ENCODE measurements at regions not wholly inside any gene's neighbourhood (a gene's known extent, or its start where the extent isn't known, plus 50 kb on each side); places are given as distances from the start of the nearest gene placed in this dataset.

- Mint-ChIP-seq H3K4me3 (no peak overlapping the region), H3K27me3 (peaks cover 6% of the 10 kb centered on the region), H3K9me3 (peaks cover 2% of the 10 kb centered on the region), H3K36me3 (no peaks in the 10 kb centered on the region), H3K4me1 (peaks cover 8% of the 10 kb centered on the region), H3K27ac (no peak overlapping the region)
- POLR2A ChIA-PET, result no interaction called here
- no peak for DNase-seq
- ATAC-seq (ENCODE audit: low read depth), result no peak
These were observed 100.5 kb downstream of the AASDH start for GRCh38 chr4:56286763-56287162.

- DNase-seq (no peak), ATAC-seq (ENCODE audit: low read depth) (no peak)
- Mint-ChIP-seq H3K27ac (no peak overlapping the region), H3K27me3 (peaks cover 7% of the 10 kb centered on the region), H3K9me3 (peaks cover 4% of the 10 kb centered on the region), H3K4me1 (no peaks in the 10 kb centered on the region), H3K36me3 (no peaks in the 10 kb centered on the region), H3K4me3 (no peak overlapping the region)
- POLR2A ChIA-PET, result no interaction called here
These were observed 103.9 kb downstream of the AASDH start for GRCh38 chr4:56283375-56283774.

DNA sequence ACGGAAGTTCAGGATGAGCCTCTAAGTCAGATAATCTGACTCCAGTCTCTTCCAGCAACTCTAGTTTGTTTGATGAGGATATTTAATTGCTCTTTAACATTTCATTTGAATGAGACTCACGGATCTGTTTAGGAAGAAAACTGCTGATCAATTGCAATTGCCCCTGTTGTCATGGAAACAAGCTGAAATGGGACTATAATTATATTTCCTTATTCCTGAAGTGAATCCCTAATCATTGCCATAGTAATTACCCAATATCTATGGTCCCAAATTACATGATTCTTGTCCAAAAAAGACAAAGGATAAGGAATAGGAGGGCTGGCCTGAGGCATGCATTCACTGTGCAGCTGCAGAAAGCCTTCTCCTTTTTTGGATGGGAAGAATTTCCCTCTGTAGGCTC, 105.3 kb downstream of the AASDH start:
- ATAC-seq (ENCODE audit: low read depth), result no peak
- Mint-ChIP-seq H3K36me3 (no peaks in the 10 kb centered on the region), H3K4me3 (no peak overlapping the region), H3K9me3 (peaks cover 4% of the 10 kb centered on the region), H3K4me1 (no peaks in the 10 kb centered on the region), H3K27me3 (peaks cover 5% of the 10 kb centered on the region), H3K27ac (no peak overlapping the region)
- DNase-seq, result no peak
- POLR2A ChIA-PET, result no interaction called here

GRCh38 chr4:56276547-56276946, 110.7 kb downstream of the AASDH start:
- H3K27ac Mint-ChIP-seq, result no peak overlapping the region
- POLR2A ChIA-PET, result no interaction called here
- DNase-seq, result no peak
- H3K4me1 Mint-ChIP-seq, result no peaks in the 10 kb centered on the region
- H3K27me3 Mint-ChIP-seq, result peaks cover 34% of the 10 kb centered on the region
- peaks cover 4% of the 10 kb centered on the region for H3K9me3 Mint-ChIP-seq
- no peak overlapping the region for H3K4me3 Mint-ChIP-seq
- no peaks in the 10 kb centered on the region for H3K36me3 Mint-ChIP-seq
- no peak for ATAC-seq (ENCODE audit: low read depth)

DNA sequence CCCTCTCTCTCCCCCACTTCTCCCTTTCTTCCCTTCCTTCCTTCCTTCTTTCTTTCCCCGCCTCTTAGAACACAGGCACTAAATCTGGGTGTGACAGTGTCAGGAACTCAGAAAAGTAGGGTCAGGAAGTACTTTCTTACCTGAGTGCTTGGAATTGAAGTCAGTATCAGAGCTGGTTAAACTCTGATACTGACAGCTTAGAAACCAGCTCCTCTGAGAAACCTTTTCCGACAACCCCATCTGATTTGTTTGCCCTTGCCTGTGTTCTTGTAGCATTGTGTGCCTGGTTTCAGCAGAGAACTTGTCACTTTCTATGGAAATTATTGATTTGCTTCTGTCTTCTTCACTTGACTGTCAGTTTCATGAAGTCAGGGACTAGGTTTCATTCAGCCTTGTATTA, 113.9 kb downstream of the AASDH start:
- H3K27ac Mint-ChIP-seq, result no peak overlapping the region
- no peaks in the 10 kb centered on the region for H3K4me1 Mint-ChIP-seq

DNA sequence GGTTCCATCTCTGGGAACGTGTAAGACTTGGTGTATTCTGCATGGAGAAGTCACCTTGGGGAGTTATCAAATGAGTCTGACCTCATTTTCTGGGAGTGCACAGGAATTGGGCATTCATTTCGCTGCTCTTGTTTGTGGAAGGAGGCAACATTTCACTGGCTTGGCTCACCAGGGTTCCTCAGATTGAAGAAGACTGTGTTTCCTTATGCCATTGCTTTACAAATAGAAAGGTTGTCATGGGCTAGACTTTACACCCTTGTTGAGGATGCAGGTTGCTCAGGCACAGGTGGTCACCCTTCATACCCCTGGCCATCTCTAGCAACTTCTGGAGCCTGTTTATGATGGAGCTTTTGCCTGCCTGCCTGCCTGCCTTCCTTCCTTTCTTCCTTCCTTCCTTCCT, 114.4 kb downstream of the AASDH start:
- H3K27me3 Mint-ChIP-seq, result peaks cover 37% of the 10 kb centered on the region
- no peaks in the 10 kb centered on the region for H3K36me3 Mint-ChIP-seq
- POLR2A ChIA-PET, result no interaction called here
- H3K27ac Mint-ChIP-seq, result no peak overlapping the region
- no peaks in the 10 kb centered on the region for H3K4me1 Mint-ChIP-seq
- peaks cover 2% of the 10 kb centered on the region for H3K9me3 Mint-ChIP-seq
- no peak for ATAC-seq (ENCODE audit: low read depth)
- no peak for DNase-seq
- H3K4me3 Mint-ChIP-seq, result no peak overlapping the region

More for the DNA sequence above, 113.9 kb downstream of the AASDH start:
- Mint-ChIP-seq H3K9me3 (peaks cover 2% of the 10 kb centered on the region), H3K27me3 (peaks cover 35% of the 10 kb centered on the region), H3K4me3 (no peak overlapping the region), H3K36me3 (no peaks in the 10 kb centered on the region)
- no peak for ATAC-seq (ENCODE audit: low read depth)
- POLR2A ChIA-PET, result no interaction called here
- no peak for DNase-seq

- Mint-ChIP-seq H3K36me3 (no peaks in the 10 kb centered on the region), H3K9me3 (peaks cover 2% of the 10 kb centered on the region), H3K27ac (no peak overlapping the region), H3K4me1 (no peaks in the 10 kb centered on the region), H3K27me3 (peaks cover 37% of the 10 kb centered on the region), H3K4me3 (no peak overlapping the region)
- DNase-seq (no peak), ATAC-seq (ENCODE audit: low read depth) (no peak)
- POLR2A ChIA-PET, result no interaction called here
These were observed 115.3 kb downstream of the AASDH start for GRCh38 chr4:56272003-56272402.

DNA sequence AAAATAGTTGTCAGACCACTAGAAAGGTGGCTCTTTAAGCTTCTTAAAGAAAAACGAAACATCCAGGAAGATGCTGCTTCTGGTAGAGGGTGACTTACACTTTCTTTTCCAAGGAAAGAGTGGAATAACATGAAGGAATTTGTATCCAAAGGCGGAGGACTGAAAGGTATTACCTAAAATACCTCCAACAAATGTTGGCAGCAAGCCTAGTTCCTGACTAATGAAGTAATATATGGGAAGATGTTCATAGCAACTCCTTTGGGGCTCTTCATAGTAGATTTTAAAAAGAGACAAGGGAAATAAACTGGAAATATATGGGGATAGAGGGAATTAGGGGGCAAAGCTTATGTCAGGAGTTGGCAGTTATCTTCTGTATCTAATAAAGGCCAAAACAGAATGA, 116.2 kb downstream of the AASDH start:
- ATAC-seq (ENCODE audit: low read depth) (no peak), DNase-seq (no peak)
- Mint-ChIP-seq H3K27ac (no peak overlapping the region), H3K9me3 (no peaks in the 10 kb centered on the region), H3K36me3 (no peaks in the 10 kb centered on the region), H3K27me3 (peaks cover 38% of the 10 kb centered on the region), H3K4me1 (no peaks in the 10 kb centered on the region), H3K4me3 (no peak overlapping the region)
- POLR2A ChIA-PET, result no interaction called here

GRCh38 chr4:56267558-56267957, 119.7 kb downstream of the AASDH start:
- Mint-ChIP-seq H3K27me3 (peaks cover 26% of the 10 kb centered on the region), H3K36me3 (peaks cover 7% of the 10 kb centered on the region), H3K9me3 (peaks cover 15% of the 10 kb centered on the region), H3K27ac (no peak overlapping the region), H3K4me1 (no peaks in the 10 kb centered on the region), H3K4me3 (no peak overlapping the region)
- DNase-seq (no peak), ATAC-seq (ENCODE audit: low read depth) (no peak)
- POLR2A ChIA-PET, result no interaction called here

GRCh38 chr4:56264873-56265272, 122.4 kb downstream of the AASDH start:
- Mint-ChIP-seq H3K27me3 (peaks cover 32% of the 10 kb centered on the region), H3K4me3 (no peak overlapping the region), H3K27ac (no peak overlapping the region), H3K4me1 (peaks cover 10% of the 10 kb centered on the region), H3K36me3 (peaks cover 7% of the 10 kb centered on the region), H3K9me3 (peaks cover 15% of the 10 kb centered on the region)
- no peak for ATAC-seq (ENCODE audit: low read depth)
- POLR2A ChIA-PET, result no interaction called here
- no peak for DNase-seq

- DNase-seq (peak; percentile 49), ATAC-seq (ENCODE audit: low read depth) (peak; percentile 88)
- no peak overlapping the region for H3K27ac Mint-ChIP-seq
- no peak overlapping the region for H3K4me3 Mint-ChIP-seq
- POLR2A ChIA-PET, result no interaction called here
- peaks cover 10% of the 10 kb centered on the region for H3K4me1 Mint-ChIP-seq
- peaks cover 15% of the 10 kb centered on the region for H3K9me3 Mint-ChIP-seq
- peaks cover 44% of the 10 kb centered on the region for H3K27me3 Mint-ChIP-seq
- peaks cover 7% of the 10 kb centered on the region for H3K36me3 Mint-ChIP-seq
These were observed 126.3 kb downstream of the AASDH start for GRCh38 chr4:56261027-56261426.

- POLR2A ChIA-PET, result no interaction called here
- Mint-ChIP-seq H3K4me3 (no peak overlapping the region), H3K36me3 (peaks cover 7% of the 10 kb centered on the region), H3K27me3 (peaks cover 45% of the 10 kb centered on the region), H3K27ac (no peak overlapping the region), H3K9me3 (peaks cover 15% of the 10 kb centered on the region), H3K4me1 (peaks cover 10% of the 10 kb centered on the region)
- DNase-seq, result no peak
- no peak for ATAC-seq (ENCODE audit: low read depth)
These were observed 127.0 kb downstream of the AASDH start for GRCh38 chr4:56260320-56260719.

GRCh38 chr4:56259655-56260054, 127.6 kb downstream of the AASDH start:
- H3K27me3 Mint-ChIP-seq, result peaks cover 45% of the 10 kb centered on the region

GRCh38 chr4:56255820-56256219, 131.5 kb downstream of the AASDH start:
- ATAC-seq (ENCODE audit: low read depth), result no peak
- H3K4me3 Mint-ChIP-seq, result no peak overlapping the region
- DNase-seq, result no peak
- peaks cover 36% of the 10 kb centered on the region for H3K27me3 Mint-ChIP-seq
- H3K36me3 Mint-ChIP-seq, result no peaks in the 10 kb centered on the region
- H3K9me3 Mint-ChIP-seq, result no peaks in the 10 kb centered on the region
- peaks cover 3% of the 10 kb centered on the region for H3K4me1 Mint-ChIP-seq
- POLR2A ChIA-PET, result interaction anchor here (0.5 kb wide), 1 partner anchor 307 kb away, joined by 3 read pairs; no protein-coding TSS in a partner anchor
- no peak overlapping the region for H3K27ac Mint-ChIP-seq

More at GRCh38 chr4:56259655-56260054, 127.6 kb downstream of the AASDH start:
- no peak for DNase-seq
- peaks cover 4% of the 10 kb centered on the region for H3K36me3 Mint-ChIP-seq
- H3K4me1 Mint-ChIP-seq, result peaks cover 10% of the 10 kb centered on the region
- no peak overlapping the region for H3K4me3 Mint-ChIP-seq
- ATAC-seq (ENCODE audit: low read depth), result no peak
- H3K9me3 Mint-ChIP-seq, result peaks cover 10% of the 10 kb centered on the region
- no peak overlapping the region for H3K27ac Mint-ChIP-seq
- POLR2A ChIA-PET, result no interaction called here

- DNase-seq, result no peak
These were observed 133.5 kb downstream of the AASDH start for GRCh38 chr4:56253666-56254305.

More at GRCh38 chr4:56253666-56254305, 133.5 kb downstream of the AASDH start:
- no peaks in the 10 kb centered on the region for H3K36me3 Mint-ChIP-seq
- POLR2A ChIA-PET, result no interaction called here
- no peak for ATAC-seq (ENCODE audit: low read depth)
- no peak overlapping the region for H3K4me3 Mint-ChIP-seq
- no peaks in the 10 kb centered on the region for H3K4me1 Mint-ChIP-seq
- no peak overlapping the region for H3K27ac Mint-ChIP-seq
- peaks cover 25% of the 10 kb centered on the region for H3K27me3 Mint-ChIP-seq
- no peaks in the 10 kb centered on the region for H3K9me3 Mint-ChIP-seq

All from activated naive CD8-positive, alpha-beta T cell treated with anti-CD3 and anti-CD28 coated beads, Interleukin-2, amount 10 ng/mL, durations not matched to agents 7 days and 5 days (primary cell).